Left lung (tissue), 4 donors: ENCODE measurements at regions not wholly inside any gene's neighbourhood (a gene's known extent, or its start where the extent isn't known, plus 50 kb on each side); places are given as distances from the start of the nearest gene placed in this dataset.
A peak's percentile ranks its signal among the peaks of the same experiment; 100 is the strongest.

ENCODE experiments used
- ATAC-seq: fragments of 200-7000 bp; cut with Tn5 transposase; one replicate; pipeline ENCODE4 v1.9.1; 2020; ENCODE audit warnings: moderate library complexity
- DNase-seq, 4 donors: peaks; one replicate each; pipeline ENCODE4 v3.0.0-alpha.2; 2013 to 2020
- H3K27ac ChIP-seq, 2 donors: fragments of 200-600 bp; sonication (generic) in 1 of 2; one replicate each; pipeline versions ENCODE4 v1.5.0 to v1.8.0; 2020 to 2021
- H3K27me3 ChIP-seq, 2 donors: fragments of 200-600 bp; sonication (generic) in 1 of 2; one replicate each; pipeline versions ENCODE4 v1.5.0 to v1.8.0; 2020 to 2021
- H3K36me3 ChIP-seq, 2 donors: fragments of 200-600 bp; sonication (generic) in 1 of 2; one replicate each; pipeline versions ENCODE4 v1.5.0 to v1.8.0; 2020 to 2021
- H3K4me1 ChIP-seq, 2 donors: fragments of 200-600 bp; one replicate each; pipeline ENCODE4 v1.8.0; 2021
- H3K4me3 ChIP-seq, 2 donors: fragments of 200-600 bp; sonication (generic) in 1 of 2; one replicate each; pipeline versions ENCODE4 v1.5.0 to v1.8.0; 2020 to 2021; ENCODE audit warnings: mild to moderate bottlenecking in 1 of 2
- H3K9me3 ChIP-seq, 2 donors: fragments of 200-600 bp; sonication (generic) in 1 of 2; one replicate each; pipeline versions ENCODE4 v1.5.0 to v1.8.0; 2020 to 2021
- intact Hi-C, 2 donors: fragments of 100-400 bp; cut with DNase I; formaldehyde crosslinking; loops; one replicate each; pipeline versions ENCODE4 v1.11.2 to v1.14.2; 2022
- TF ChIP-seq, protein P1 (sequence below), 2 donors: fragments of 200-600 bp; sonication (generic) in 1 of 2; IDR thresholded peaks; one replicate each; pipeline versions ENCODE4 v1.5.0 to v1.8.0; 2021; ENCODE audit warnings: antibody characterized with exemption in 2 of 2
- donor health status: DM: no; HTN: yes; CAD: no.
- donor health status: DM: no; HTN: no; CAD: no.

DNA sequence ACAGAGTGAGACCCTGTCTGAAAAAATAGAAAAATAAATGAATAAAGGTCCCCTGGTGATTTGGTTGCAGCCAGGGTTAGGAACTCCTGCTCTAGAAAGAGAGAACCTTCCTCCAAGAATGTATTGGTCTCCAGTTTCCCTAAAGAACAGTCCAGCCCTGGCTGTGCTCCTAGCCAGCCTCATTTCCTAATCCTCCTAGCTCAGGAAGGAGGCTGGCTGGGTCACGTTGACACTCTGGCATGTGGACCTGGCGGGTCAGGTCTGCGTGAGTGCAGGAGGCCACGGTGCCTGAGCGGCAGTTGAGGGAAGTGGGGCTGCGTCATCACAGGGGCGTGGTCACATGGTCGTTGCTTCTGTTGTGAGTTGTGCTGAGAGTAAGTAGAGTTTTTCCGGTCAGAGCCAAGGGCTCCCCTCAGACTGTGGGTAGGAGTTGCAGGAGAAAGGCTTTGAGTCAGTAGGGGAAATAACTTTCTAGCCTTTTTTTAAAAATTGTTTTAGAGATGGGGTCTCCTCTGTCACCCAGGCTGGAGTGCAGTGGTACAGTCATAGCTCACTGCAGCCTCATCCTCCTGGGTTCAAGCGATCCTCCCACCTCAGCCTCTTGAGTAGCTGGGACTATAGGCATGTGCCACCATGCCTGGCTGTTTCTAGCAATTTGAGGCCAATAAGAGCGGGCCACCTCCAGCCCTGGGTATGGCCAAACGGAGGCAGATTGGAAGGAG lies 194.0 kb upstream of the CIBAR2 start:
- Histone ChIP-seq H3K27ac (peak overlapping the region; percentile 53 to 55), H3K36me3 (no peaks in the 10 kb centered on the region), H3K4me3 (no peak overlapping the region), H3K9me3 (no peaks in the 10 kb centered on the region), H3K4me1 (peaks cover 12 to 66% of the 10 kb centered on the region in 2 donors), H3K27me3 (peaks cover 0 to 15% of the 10 kb centered on the region in 2 donors)
- intact Hi-C loops: no loop called here
- ATAC-seq: peak; percentile 90
- TF ChIP-seq, protein P1, sequence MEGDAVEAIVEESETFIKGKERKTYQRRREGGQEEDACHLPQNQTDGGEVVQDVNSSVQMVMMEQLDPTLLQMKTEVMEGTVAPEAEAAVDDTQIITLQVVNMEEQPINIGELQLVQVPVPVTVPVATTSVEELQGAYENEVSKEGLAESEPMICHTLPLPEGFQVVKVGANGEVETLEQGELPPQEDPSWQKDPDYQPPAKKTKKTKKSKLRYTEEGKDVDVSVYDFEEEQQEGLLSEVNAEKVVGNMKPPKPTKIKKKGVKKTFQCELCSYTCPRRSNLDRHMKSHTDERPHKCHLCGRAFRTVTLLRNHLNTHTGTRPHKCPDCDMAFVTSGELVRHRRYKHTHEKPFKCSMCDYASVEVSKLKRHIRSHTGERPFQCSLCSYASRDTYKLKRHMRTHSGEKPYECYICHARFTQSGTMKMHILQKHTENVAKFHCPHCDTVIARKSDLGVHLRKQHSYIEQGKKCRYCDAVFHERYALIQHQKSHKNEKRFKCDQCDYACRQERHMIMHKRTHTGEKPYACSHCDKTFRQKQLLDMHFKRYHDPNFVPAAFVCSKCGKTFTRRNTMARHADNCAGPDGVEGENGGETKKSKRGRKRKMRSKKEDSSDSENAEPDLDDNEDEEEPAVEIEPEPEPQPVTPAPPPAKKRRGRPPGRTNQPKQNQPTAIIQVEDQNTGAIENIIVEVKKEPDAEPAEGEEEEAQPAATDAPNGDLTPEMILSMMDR (IDR thresholded peaks at IDR 0.05): no peak
- DNase-seq: peak in 3 of 4 donors; percentile 89 to 95 (median 94)

DNA sequence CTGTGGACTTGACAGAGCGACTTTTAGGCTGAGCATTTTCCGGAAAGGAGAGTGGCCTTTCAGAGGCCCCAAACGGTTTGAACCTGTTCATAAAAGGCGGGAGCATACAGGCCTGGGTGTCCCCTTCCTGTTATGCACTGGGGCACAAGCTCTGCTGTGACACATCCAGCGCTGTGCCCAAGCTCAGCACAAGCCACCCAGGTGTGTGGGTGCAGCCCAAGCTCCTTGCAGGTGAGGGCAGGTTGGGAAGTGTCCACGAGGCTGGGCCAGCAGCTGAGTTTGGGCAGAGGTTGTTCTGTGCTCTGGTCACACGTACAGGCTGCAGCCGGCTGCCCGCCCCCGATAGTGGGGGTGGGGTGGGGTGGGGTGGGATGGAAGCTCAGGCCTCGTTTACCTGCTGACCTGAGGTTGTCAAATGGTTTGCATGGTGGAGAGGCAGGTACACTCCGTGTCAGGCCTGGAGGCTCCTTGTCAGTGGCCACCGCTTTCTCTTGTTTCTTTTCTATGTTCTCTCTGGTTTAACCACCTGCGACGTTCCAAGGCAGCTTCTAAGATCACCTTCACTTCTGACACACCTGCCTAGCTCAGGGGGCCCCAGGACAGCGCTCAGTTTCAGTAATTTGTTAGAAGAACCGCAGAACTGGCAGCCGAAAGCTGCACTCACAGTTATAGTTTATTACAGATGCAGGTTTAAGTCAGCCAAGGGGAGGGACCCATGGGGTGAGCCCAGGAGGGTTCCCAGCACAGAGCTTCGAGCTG lies 194.7 kb upstream of the CIBAR2 start:
- Histone ChIP-seq H3K4me3 (no peak overlapping the region), H3K27me3 (peaks cover 0 to 23% of the 10 kb centered on the region in 2 donors), H3K9me3 (no peaks in the 10 kb centered on the region), H3K36me3 (no peaks in the 10 kb centered on the region), H3K27ac (peak overlapping the region in 1 of 2 donors; percentile 37), H3K4me1 (peaks cover 12 to 69% of the 10 kb centered on the region in 2 donors)
- TF ChIP-seq, protein P1 (IDR thresholded peaks at IDR 0.05): no peak
- intact Hi-C loops: no loop called here
- DNase-seq (no peak), ATAC-seq (no peak)

DNA sequence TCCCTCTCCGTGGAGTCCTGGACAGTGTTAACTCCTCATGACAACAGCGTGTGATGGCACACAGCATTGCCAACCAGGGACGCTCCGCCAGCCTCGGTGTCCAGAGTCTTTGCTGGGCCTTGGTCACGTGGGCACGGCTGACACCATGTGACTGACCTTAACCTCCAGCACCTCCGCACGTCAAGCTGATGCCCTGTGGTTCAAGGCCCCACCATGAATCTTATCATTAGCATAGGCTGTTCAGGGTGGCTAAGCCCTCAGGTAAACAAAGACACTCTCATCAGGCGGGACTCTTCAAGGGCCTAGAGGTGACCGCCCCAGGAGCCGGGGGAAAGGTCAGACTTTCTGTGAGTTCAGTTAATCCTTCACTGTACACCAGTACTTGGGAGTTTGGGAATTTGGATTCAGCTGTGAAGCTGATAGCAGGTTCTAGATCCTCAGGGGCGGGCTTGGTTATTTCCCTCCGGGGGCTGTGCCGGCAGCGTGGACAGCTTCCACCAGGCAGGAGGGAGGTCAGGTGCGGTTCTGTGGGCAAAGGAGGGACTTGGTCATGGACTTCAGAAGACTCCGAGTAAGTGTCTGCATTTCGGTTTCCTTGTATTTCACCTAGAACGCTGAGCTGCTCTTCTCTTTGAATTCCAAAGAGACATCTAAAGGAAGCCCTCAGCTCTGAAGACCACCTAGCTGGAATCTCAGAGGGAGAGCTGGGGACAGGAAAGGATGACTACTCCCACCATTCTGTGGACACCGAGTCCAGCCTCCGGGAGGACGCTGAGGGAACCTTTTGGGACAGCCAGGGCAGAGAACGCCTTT lies 195.5 kb upstream of the CIBAR2 start:
- no peaks in the 10 kb centered on the region for H3K36me3 ChIP-seq
- TF ChIP-seq, protein P1 (IDR thresholded peaks at IDR 0.05): no peak
- H3K4me3 ChIP-seq: no peak overlapping the region
- peaks cover 12 to 69% of the 10 kb centered on the region in 2 donors for H3K4me1 ChIP-seq
- H3K27me3 ChIP-seq: peaks cover 0 to 24% of the 10 kb centered on the region in 2 donors
- DNase-seq (no peak), ATAC-seq (no peak)
- intact Hi-C loops: no loop called here
- H3K27ac ChIP-seq: no peak overlapping the region
- H3K9me3 ChIP-seq: no peaks in the 10 kb centered on the region

DNA sequence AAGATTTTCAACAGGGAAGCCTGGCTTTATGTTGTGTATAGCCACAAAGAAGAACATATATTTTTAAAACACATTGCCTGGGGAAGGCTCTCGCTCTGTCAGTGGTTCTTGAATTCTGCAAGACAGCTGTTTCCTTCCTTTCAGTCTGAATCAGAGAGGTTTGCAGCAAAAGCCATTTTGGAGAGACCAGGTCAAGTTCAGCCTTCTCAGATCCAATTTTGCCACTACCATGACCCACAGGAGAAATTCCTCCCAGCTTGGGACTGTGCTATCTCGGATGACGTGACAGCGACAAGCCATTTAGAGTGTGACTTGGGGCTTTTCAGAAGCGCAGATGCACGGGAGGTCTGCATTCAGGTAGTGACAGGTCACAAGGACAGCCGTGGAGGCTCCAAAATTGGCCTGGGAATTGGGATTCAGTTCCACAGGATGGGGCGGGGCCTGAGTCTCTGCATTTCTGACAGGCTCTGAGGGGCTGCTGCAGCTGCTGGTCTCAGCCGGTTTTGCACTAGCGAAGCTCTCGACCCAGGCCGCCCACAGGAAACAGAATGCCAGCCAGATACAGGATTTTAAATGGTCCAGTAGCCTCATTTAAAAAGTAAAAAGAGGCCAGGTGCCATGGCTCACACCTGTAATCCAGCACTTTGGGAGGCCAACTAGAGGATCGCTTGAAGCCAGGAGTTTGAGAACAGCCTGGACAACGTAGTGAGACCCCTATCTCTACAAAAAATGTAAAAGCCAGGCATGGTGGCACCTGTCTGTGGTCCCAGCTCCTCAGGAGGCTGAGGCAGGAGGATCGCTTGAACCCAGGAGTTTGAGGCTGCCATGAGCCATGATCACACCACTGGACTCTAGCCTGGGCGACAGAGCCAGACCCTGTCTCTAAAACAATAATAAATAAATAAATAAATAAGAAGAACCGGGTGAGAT lies 196.6 kb upstream of the CIBAR2 start:
- intact Hi-C loops: no loop called here
- TF ChIP-seq, protein P1 (IDR thresholded peaks at IDR 0.05): no peak

More for the DNA sequence above, 196.6 kb upstream of the CIBAR2 start:
- Histone ChIP-seq H3K4me3 (no peak overlapping the region), H3K9me3 (no peaks in the 10 kb centered on the region), H3K27me3 (peaks cover 0 to 19% of the 10 kb centered on the region in 2 donors), H3K4me1 (peaks cover 17 to 64% of the 10 kb centered on the region in 2 donors), H3K36me3 (no peaks in the 10 kb centered on the region), H3K27ac (peak overlapping the region in 1 of 2 donors; percentile 26)
- ATAC-seq (no peak), DNase-seq (no peak)
